A549 (cell line): ENCODE measurements at regions not wholly inside any gene's neighbourhood (a gene's known extent, or its start where the extent isn't known, plus 50 kb on each side); places are given as distances from the start of the nearest gene placed in this dataset.

Experiments
- ATAC-seq, 2 experiments: fragments of 200-7000 bp in 1 of 2; fragments of >200 bp in 1 of 2; cut with Nextera tagmentation in 1 of 2; cut with Tn5 transposase in 1 of 2; 3 replicates each; pipeline versions ENCODE4 v1.8.0 to v1.9.1; 2018 to 2020; ENCODE audit warnings: mild to moderate bottlenecking in 1 of 2, moderate library complexity in 1 of 2
- CTCF ChIA-PET: fragments of 300-600 bp; sonication (Branson Sonifier 250); formaldehyde crosslinking; extraction: SDS; loops from one replicate; lab custom pipeline; 2021; ENCODE audit warnings: antibody characterized with exemption, inconsistent platforms; lab: Yijun Ruan, JAX
- POLR2A ChIA-PET: fragments of 350-600 bp; formaldehyde crosslinking; extraction: SDS; loops from one replicate; lab custom pipeline; 2021; ENCODE audit warnings: antibody characterized with exemption, inconsistent platforms; lab: Yijun Ruan, JAX
- DNase-seq, 2 experiments: peaks; one replicate each; pipeline versions ENCODE4 v3.0.0 to v3.0.0-alpha.2; 2011 to 2016; ENCODE audit warnings: low read depth in 1 of 2, low spot score in 1 of 2
- FAIRE-seq: peaks from 2 replicates; lab custom pipeline; 2011; peaks lifted over from hg19 to GRCh38; lab: Jason Lieb, UNC
- H3K27ac ChIP-seq, 2 experiments: fragments of >200 bp; sonication (Bioruptor Twin); formaldehyde crosslinking; 3 replicates each; pipeline ENCODE4 v1.5.1; 2016 to 2017
- H3K4me1 ChIP-seq: fragments of >200 bp; sonication (Bioruptor Twin); formaldehyde crosslinking; 3 replicates; pipeline ENCODE4 v1.6.1; 2016
- H3K4me2 ChIP-seq: fragments of >200 bp; sonication (Bioruptor Twin); formaldehyde crosslinking; 3 replicates; pipeline ENCODE4 v1.6.1; 2016
- H3K4me3 ChIP-seq: fragments of >200 bp; sonication (Bioruptor Twin); formaldehyde crosslinking; 3 replicates; pipeline ENCODE4 v1.5.1; 2016
- H3K9me3 ChIP-seq: fragments of >200 bp; sonication (Bioruptor Twin); formaldehyde crosslinking; 3 replicates; pipeline ENCODE4 v1.6.1; 2016
- BHLHE40 ChIP-seq: IDR thresholded peaks from 2 replicates; pipeline ENCODE4 v1.6.1; 2012; ENCODE audit warnings: low read depth, low read length, inconsistent platforms
- CEBPB ChIP-seq, 2 experiments: fragments of >200 bp in 1 of 2; sonication (Bioruptor Twin) in 1 of 2; formaldehyde crosslinking in 1 of 2; IDR thresholded peaks; 2 replicates each; pipeline ENCODE4 v1.6.1; 2012 to 2016
- CHD2 ChIP-seq: fragments of 150-350 bp; IDR thresholded peaks from 2 replicates; pipeline ENCODE4 v1.6.1; 2014; ENCODE audit warnings: low read length; ENCODE audit not compliant: partially characterized antibody
- EHF ChIP-seq: fragments of 250-450 bp; sonication (Bioruptor Pico); IDR thresholded peaks from 2 replicates; pipeline ENCODE4 v1.5.0; 2020; ENCODE audit warnings: mild to moderate bottlenecking
- EHMT2 ChIP-seq: fragments of 200-600 bp; sonication (generic); IDR thresholded peaks from 2 replicates; pipeline ENCODE4 v1.6.1; 2016; ENCODE audit warnings: antibody characterized with exemption, low read depth, mild to moderate bottlenecking, moderate library complexity
- ESRRA ChIP-seq: fragments of 150-350 bp; IDR thresholded peaks from 2 replicates; pipeline ENCODE4 v1.6.1; 2014; ENCODE audit warnings: mild to moderate bottlenecking, low read length, borderline replicate concordance
- GATA3 ChIP-seq: IDR thresholded peaks from 2 replicates; pipeline ENCODE4 v1.6.1; 2012; ENCODE audit warnings: borderline replicate concordance
- HOXB13 ChIP-seq: fragments of 250-450 bp; sonication (Bioruptor Pico); IDR thresholded peaks from 2 replicates; pipeline ENCODE4 v1.5.0; 2020; ENCODE audit warnings: low read depth, mild to moderate bottlenecking, moderate library complexity
- JUNB ChIP-seq: fragments of >200 bp; sonication (Bioruptor Twin); formaldehyde crosslinking; IDR thresholded peaks from 2 replicates; pipeline ENCODE4 v1.6.1; 2016
- KDM1A ChIP-seq: fragments of 200-600 bp; sonication (generic); IDR thresholded peaks from 2 replicates; pipeline ENCODE4 v1.6.1; 2016; ENCODE audit warnings: low read depth, mild to moderate bottlenecking
- NFE2L2 ChIP-seq: fragments of 150-350 bp; conservative IDR thresholded peaks from 2 replicates; pipeline ENCODE4 v1.6.1; 2014; ENCODE audit warnings: low read length
- NR3C1 ChIP-seq: fragments of >200 bp; sonication (Bioruptor Twin); formaldehyde crosslinking; IDR thresholded peaks from 3 replicates; pipeline ENCODE4 v1.6.1; 2017
- SMC3 ChIP-seq: fragments of >200 bp; sonication (Bioruptor Twin); formaldehyde crosslinking; IDR thresholded peaks from 3 replicates; pipeline ENCODE4 v1.6.1; 2018; ENCODE audit warnings: inconsistent platforms
- ZSCAN20 ChIP-seq: fragments of 250-450 bp; sonication (Bioruptor Pico); IDR thresholded peaks from 2 replicates; pipeline ENCODE4 v1.8.0; 2022; ENCODE audit warnings: mild to moderate bottlenecking, moderate library complexity
- WGBS: methylation state at CpG from one replicate; pipeline ENCODE4 v1.1.6; 2017; ENCODE audit errors: missing lambda C conversion rate; 5-methylcytosine and 5-hydroxymethylcytosine counted together
- TF ChIP-seq, protein P1 (sequence below): fragments of 150-350 bp; IDR thresholded peaks from 2 replicates; pipeline ENCODE4 v1.6.1; 2014; ENCODE audit warnings: low read depth, mild to moderate bottlenecking, low read length
- TF ChIP-seq, protein P2 (sequence below): fragments of 250-450 bp; sonication (Bioruptor Pico); IDR thresholded peaks from 2 replicates; pipeline ENCODE4 v1.5.0; 2021; ENCODE audit warnings: mild to moderate bottlenecking, moderate library complexity, borderline replicate concordance
- TF ChIP-seq, protein P3 (sequence below): IDR thresholded peaks from 2 replicates; pipeline ENCODE4 v1.6.1; 2012; ENCODE audit warnings: low read depth, borderline replicate concordance
- TF ChIP-seq, protein P4 (sequence below): IDR thresholded peaks from 2 replicates; pipeline ENCODE4 v1.6.1; 2012
- TF ChIP-seq, protein P5 (sequence below): fragments of 200-600 bp; sonication (generic); IDR thresholded peaks from 2 replicates; pipeline ENCODE4 v1.6.1; 2016; ENCODE audit warnings: antibody characterized with exemption, mild to moderate bottlenecking, moderate library complexity
- TF ChIP-seq, protein P6 (sequence below): fragments of >200 bp; sonication (Bioruptor Twin); formaldehyde crosslinking; IDR thresholded peaks from 3 replicates; pipeline ENCODE4 v1.5.1; 2016
- TF ChIP-seq, protein P7 (sequence below): fragments of 450-650 bp; IDR thresholded peaks from 2 replicates; pipeline ENCODE4 v1.6.1; 2014; ENCODE audit warnings: antibody characterized with exemption

DNA sequence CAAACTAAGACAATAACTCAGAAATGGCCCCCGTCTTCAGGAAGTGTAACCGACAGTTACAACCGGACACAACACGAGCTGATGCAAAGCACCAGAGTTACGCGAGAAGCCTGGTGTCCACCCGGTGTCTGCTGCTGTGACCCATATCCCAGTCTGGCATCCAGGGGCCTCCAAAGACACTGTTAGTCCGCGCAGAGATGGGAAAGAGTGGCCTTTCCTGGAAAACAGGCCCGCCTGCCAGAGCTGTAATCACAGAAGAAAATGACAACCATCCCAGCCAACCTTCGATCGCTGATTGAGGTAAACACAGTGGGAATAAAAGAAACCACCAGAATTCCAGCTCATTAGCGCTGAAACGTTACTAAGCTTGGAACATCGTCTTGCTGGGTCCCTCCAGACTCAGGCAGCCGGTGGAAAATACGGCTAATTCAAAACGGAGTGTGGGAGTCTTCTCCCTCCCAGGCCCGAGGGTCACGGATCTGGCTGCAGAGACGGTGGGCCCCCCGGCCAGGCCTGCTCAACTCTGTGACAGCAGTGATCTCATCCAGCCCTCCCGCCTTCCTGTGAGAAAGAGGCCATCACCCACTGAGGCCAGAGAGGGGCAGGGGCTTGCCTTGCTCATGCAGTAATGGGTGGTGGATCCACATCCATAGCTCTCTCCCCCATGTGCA, 273.9 kb upstream of the RTL1 start:
- FAIRE-seq (no peak), DNase-seq (no peak)
- POLR2A ChIA-PET = no interaction called here

DNA sequence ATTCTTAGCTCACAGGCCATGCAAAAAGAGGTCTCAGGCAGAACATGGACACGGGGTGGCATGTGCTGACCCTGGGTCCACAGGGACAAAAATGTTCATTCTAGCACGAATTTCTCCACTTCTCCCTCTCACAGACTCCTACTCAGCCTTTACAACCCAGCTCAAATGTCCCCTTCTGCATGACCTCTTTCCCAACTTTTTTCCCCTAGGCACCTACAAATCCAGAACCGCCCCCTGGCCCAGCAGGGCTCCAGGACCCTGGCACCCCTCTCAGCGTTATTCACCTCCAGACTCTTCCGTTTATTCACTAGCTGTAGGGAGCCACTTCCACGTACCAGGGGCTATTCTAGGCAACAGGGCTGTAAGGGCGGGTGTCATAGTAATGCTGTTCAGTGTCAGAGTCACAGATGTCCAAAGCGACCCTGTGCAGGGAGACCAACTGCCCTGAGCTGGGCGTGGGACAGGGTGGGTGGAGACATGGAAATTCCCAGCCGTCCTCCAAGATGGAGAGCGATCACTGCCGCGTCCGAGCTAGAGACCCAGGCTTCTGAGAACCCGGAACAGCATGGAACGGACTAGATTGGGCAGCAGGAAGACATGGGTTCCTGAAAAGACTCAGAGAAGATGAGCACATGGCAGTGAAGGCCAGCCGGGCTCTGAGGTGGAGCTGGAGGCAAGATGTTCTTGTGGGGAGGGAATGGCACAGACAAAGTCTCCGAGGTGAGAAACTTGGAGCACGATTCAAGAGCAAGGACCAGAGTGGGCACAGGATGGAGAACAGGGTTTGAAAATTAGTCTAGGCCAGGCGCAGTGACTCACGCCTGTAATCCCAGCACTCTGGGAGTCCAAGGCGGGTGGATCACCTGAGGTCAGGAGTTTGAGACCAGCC, 274.9 kb upstream of the RTL1 start:
- CTCF ChIA-PET = interaction anchor here (0.7 to 1.4 kb wide), 2 partner anchors 14 to 20 kb away, joined by 3 read pairs; no protein-coding TSS in a partner anchor

More for the DNA sequence above, 273.9 kb upstream of the RTL1 start:
- Histone ChIP-seq H3K4me3 (no peak overlapping the region), H3K4me2 (no peak overlapping the region), H3K27ac (no peak overlapping the region), H3K4me1 (no peaks in the 10 kb centered on the region), H3K9me3 (peaks cover 7% of the 10 kb centered on the region; the same call in 1 of the 3 replicates)
- CTCF ChIA-PET = interaction anchor here (0.9 to 1.3 kb wide), 2 partner anchors 9 to 63 kb away, joined by 3 read pairs; no protein-coding TSS in a partner anchor
- no peak for ATAC-seq
- WGBS = 90% methylated on average over 22 of the region's 23 CpGs
- TF ChIP-seq ZSCAN20 = no peak
- no peak for TF ChIP-seq EHF (CRISPR knock-in tag)
- no peak for TF ChIP-seq GATA3
- no peak for TF ChIP-seq HOXB13
- no peak for TF ChIP-seq SMC3
- TF ChIP-seq, protein P1, sequence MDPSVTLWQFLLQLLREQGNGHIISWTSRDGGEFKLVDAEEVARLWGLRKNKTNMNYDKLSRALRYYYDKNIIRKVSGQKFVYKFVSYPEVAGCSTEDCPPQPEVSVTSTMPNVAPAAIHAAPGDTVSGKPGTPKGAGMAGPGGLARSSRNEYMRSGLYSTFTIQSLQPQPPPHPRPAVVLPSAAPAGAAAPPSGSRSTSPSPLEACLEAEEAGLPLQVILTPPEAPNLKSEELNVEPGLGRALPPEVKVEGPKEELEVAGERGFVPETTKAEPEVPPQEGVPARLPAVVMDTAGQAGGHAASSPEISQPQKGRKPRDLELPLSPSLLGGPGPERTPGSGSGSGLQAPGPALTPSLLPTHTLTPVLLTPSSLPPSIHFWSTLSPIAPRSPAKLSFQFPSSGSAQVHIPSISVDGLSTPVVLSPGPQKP = no peak
- TF ChIP-seq ESRRA = no peak
- no peak for TF ChIP-seq BHLHE40
- TF ChIP-seq, protein P2, sequence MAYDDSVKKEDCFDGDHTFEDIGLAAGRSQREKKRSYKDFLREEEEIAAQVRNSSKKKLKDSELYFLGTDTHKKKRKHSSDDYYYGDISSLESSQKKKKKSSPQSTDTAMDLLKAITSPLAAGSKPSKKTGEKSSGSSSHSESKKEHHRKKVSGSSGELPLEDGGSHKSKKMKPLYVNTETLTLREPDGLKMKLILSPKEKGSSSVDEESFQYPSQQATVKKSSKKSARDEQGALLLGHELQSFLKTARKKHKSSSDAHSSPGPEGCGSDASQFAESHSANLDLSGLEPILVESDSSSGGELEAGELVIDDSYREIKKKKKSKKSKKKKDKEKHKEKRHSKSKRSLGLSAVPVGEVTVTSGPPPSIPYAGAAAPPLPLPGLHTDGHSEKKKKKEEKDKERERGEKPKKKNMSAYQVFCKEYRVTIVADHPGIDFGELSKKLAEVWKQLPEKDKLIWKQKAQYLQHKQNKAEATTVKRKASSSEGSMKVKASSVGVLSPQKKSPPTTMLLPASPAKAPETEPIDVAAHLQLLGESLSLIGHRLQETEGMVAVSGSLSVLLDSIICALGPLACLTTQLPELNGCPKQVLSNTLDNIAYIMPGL = no peak
- TF ChIP-seq JUNB = no peak
- no peak for TF ChIP-seq NR3C1
- TF ChIP-seq, protein P3, sequence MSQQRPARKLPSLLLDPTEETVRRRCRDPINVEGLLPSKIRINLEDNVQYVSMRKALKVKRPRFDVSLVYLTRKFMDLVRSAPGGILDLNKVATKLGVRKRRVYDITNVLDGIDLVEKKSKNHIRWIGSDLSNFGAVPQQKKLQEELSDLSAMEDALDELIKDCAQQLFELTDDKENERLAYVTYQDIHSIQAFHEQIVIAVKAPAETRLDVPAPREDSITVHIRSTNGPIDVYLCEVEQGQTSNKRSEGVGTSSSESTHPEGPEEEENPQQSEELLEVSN = no peak
- no peak for TF ChIP-seq KDM1A
- TF ChIP-seq, protein P4, sequence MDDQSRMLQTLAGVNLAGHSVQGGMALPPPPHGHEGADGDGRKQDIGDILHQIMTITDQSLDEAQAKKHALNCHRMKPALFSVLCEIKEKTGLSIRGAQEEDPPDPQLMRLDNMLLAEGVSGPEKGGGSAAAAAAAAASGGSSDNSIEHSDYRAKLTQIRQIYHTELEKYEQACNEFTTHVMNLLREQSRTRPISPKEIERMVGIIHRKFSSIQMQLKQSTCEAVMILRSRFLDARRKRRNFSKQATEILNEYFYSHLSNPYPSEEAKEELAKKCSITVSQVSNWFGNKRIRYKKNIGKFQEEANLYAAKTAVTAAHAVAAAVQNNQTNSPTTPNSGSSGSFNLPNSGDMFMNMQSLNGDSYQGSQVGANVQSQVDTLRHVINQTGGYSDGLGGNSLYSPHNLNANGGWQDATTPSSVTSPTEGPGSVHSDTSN = no peak

More for the DNA sequence above, 274.9 kb upstream of the RTL1 start:
- ATAC-seq (no peak), DNase-seq (no peak), FAIRE-seq (no peak)
- TF ChIP-seq NFE2L2 (no peak), CHD2 (no peak), EHMT2 (no peak), NR3C1 (no peak), CEBPB (IDR thresholded peaks at IDR 0.05) (no peak)
- TF ChIP-seq, protein P5, sequence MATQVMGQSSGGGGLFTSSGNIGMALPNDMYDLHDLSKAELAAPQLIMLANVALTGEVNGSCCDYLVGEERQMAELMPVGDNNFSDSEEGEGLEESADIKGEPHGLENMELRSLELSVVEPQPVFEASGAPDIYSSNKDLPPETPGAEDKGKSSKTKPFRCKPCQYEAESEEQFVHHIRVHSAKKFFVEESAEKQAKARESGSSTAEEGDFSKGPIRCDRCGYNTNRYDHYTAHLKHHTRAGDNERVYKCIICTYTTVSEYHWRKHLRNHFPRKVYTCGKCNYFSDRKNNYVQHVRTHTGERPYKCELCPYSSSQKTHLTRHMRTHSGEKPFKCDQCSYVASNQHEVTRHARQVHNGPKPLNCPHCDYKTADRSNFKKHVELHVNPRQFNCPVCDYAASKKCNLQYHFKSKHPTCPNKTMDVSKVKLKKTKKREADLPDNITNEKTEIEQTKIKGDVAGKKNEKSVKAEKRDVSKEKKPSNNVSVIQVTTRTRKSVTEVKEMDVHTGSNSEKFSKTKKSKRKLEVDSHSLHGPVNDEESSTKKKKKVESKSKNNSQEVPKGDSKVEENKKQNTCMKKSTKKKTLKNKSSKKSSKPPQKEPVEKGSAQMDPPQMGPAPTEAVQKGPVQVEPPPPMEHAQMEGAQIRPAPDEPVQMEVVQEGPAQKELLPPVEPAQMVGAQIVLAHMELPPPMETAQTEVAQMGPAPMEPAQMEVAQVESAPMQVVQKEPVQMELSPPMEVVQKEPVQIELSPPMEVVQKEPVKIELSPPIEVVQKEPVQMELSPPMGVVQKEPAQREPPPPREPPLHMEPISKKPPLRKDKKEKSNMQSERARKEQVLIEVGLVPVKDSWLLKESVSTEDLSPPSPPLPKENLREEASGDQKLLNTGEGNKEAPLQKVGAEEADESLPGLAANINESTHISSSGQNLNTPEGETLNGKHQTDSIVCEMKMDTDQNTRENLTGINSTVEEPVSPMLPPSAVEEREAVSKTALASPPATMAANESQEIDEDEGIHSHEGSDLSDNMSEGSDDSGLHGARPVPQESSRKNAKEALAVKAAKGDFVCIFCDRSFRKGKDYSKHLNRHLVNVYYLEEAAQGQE = no peak
- TF ChIP-seq, protein P3 = no peak
- TF ChIP-seq, protein P6, sequence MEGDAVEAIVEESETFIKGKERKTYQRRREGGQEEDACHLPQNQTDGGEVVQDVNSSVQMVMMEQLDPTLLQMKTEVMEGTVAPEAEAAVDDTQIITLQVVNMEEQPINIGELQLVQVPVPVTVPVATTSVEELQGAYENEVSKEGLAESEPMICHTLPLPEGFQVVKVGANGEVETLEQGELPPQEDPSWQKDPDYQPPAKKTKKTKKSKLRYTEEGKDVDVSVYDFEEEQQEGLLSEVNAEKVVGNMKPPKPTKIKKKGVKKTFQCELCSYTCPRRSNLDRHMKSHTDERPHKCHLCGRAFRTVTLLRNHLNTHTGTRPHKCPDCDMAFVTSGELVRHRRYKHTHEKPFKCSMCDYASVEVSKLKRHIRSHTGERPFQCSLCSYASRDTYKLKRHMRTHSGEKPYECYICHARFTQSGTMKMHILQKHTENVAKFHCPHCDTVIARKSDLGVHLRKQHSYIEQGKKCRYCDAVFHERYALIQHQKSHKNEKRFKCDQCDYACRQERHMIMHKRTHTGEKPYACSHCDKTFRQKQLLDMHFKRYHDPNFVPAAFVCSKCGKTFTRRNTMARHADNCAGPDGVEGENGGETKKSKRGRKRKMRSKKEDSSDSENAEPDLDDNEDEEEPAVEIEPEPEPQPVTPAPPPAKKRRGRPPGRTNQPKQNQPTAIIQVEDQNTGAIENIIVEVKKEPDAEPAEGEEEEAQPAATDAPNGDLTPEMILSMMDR = no peak
- TF ChIP-seq, protein P7, sequence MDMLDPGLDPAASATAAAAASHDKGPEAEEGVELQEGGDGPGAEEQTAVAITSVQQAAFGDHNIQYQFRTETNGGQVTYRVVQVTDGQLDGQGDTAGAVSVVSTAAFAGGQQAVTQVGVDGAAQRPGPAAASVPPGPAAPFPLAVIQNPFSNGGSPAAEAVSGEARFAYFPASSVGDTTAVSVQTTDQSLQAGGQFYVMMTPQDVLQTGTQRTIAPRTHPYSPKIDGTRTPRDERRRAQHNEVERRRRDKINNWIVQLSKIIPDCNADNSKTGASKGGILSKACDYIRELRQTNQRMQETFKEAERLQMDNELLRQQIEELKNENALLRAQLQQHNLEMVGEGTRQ = no peak
- Histone ChIP-seq H3K4me3 (no peak overlapping the region), H3K4me2 (no peak overlapping the region), H3K27ac (no peak overlapping the region), H3K4me1 (no peaks in the 10 kb centered on the region), H3K9me3 (peaks cover 4% of the 10 kb centered on the region; the same call in 1 of the 3 replicates)
- POLR2A ChIA-PET = no interaction called here
- WGBS = 81% methylated on average over 22 of the region's 22 CpGs
